GM19328 (cell line): ENCODE measurements at regions not wholly inside any gene's neighbourhood (a gene's known extent, or its start where the extent isn't known, plus 50 kb on each side); places are given as distances from the start of the nearest gene placed in this dataset.

Experiments
- ATAC-seq: cut with Tn5 transposase; IDR thresholded peaks from one replicate; pipeline ENCODE4 v1.9.1; 2021; ENCODE audit warnings: mild to moderate bottlenecking, moderate library complexity; ENCODE audit not compliant: unreplicated experiment

DNA sequence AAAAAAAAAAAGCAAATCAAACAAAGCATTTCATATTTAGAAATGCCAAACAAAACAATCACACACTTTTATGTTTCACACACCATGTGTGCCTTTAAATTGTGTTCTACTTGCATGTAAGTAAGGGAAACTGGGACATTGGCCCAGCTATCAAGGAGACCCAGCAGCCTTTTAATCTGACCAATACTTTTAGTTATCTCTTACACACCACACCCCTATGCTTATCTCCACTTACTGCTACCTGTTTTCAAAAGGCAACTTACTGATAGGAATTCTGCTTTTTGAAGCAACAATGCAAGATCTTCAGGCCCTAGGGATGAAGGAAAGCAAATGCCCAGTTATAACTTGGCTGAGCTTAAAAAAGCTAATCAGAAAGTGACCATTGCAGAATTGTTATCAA lies 1244.8 kb upstream of the SORCS1 start:
- ATAC-seq, result no peak

DNA sequence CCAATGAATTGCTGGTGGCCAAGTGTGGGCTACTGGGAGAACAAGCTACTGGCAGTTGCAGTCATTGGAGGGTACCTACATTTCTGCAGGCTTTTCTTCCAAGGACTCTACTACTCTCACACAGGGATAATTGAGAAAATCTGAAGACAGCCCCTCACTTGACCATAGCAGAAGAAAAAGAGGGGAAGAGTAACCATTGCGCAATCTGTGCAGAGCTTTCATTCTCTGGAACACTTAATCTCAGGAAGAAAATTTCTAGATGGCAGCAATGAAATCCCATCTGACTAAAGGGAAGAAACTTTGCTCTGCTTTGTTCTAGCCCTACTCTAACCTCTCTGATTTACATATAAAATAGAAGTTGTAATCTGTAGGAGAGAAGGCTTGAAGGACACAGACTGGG lies 1239.6 kb upstream of the SORCS1 start:
- ATAC-seq, result no peak

DNA sequence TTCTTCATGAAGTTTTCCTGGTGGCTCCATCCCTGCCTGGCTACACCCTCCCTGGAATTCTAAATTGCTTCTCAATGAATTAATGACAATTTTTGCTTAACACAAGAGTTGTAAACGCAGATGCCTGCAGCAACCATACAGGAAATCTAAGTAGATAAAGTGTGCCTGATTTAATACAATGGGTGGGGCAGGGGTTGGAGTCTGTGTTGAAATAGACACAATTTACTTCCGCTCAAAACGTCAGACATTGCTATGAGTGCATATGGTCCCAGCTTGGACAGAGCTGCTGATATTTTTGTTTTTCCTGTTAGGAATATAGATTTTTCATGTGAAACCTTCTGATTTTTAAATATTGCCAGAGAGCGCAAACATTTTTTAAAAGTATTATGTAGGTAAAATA lies 1235.0 kb upstream of the SORCS1 start:
- no peak for ATAC-seq

DNA sequence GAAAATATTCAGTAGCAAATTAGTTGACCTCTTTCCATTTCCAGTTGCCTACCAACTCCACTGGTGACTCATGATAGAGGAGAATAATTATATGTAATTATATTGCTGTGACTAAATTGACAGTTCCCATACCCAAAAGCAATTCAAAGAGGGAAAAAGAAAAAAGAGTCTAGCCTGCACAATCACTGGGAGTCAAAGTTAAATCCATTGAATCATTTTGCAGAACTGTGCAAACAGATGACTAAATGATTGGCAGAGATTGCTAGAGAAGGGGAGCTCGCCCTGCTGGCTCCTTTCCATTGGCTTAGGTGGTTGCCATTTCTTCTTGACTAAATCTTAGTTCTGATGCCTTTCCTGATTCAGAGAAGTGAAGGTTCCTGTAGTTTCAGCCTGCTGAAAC lies 1228.6 kb upstream of the SORCS1 start:
- no peak for ATAC-seq

DNA sequence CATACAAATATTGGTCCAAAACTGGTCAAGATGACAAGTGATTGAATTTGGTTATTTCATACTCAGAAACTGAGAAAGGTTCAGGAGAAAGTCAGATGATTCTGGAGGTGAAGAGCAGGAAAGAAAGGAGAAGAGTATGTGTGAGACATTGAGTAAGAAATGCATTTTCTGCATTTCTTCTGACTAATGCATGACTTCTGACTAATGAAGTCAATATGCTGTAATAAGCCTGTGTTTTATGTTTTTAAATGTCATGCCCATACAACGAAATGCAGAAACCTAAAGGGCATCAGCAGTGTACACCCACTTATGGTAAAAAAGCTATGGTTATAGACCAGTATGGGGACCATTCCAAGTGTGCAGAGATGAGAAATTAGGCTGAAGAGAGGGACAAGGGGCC lies 1227.8 kb upstream of the SORCS1 start:
- no peak for ATAC-seq

DNA sequence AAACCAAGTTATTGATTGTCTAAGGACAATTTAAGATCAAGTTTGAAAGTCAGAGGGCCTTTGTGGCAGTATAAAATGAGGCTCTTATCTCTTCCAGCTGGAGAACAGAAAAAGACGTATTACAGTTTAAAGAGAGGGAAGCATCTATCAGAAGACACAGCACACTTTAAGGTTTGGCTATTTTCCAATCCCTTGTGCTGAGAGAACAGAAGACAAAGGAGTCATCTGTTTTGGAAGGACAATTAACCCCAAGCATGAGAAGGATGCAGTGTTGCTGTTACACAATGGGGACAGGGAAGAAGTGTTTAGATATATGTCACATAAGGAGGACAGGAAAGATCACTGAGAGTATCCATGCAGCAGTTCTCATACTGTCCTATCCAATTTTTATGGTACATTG lies 1224.2 kb upstream of the SORCS1 start:
- ATAC-seq, result no peak

DNA sequence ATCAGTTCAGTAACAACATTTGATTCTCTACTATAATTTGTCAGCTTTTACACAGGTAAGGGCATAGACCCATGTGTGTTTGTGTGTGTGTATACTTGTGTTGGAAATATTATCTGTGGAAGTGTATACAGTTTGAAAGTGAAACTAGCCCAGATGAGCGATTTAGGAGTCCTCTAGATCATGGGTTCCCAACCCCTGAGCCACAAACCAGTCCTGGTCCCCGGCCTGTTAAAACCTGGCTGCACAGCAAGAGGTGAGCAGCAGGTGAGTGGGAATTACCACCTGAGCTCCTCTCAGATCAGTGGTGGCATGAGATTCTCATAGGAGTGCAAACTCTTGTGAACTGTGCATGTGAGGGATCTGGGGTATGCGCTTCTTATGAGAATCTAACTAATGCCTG lies 1221.5 kb upstream of the SORCS1 start:
- ATAC-seq, result no peak

DNA sequence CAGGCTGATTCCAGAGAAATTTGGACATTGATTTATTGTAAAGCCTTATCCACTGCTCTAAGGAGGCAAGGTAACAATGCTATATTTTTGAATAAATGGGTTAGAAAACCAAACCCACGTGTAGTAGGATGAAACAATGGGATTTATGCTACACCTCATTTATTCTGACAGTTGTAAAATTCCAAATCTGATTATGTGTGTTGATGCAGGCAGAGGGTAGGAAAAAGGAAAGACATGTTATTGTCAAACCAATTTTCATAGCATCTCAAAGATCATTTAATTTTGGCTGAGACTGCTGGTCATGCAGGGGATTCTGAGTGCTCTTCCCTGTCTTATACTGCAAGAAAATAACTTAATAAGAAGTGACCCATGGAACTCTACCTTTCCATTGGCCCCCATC lies 1219.9 kb upstream of the SORCS1 start:
- no peak for ATAC-seq

DNA sequence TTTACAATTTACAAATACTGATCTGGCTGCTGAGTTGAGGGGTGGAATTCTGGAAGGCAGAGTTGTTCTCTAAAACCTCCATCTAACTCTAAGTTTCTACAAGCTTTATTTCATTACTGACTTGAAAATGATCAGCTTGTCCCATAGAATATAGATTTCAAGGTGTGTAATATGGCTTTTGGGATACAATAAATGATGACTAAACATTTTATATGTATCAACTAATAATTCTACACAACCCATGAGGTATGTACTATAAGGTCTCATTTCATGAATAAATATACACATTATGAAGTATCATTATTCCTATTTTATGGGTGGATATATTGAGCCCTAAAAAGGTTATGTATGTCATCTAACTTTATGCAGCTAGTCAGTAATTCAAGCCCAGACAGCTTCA lies 1214.3 kb upstream of the SORCS1 start:
- ATAC-seq, result no peak

DNA sequence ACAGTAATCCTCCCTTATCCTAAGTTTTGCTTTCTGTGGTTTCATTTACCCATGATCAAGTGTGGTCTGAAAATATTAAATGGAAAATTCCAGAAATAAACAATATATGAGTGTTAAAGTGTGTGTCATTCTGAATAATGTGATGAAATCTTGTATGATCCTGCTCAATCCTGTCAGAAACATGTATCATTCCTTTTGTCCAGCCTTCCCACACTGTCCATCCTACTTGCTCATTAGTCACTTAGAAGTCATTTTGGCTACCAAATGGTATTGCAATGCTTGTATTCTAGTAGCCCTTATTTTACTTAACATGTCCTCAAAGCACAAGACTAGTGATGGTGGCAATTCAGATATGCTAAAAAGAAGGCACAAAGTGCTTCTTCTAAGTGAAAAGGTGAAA lies 1211.2 kb upstream of the SORCS1 start:
- ATAC-seq, result no peak

DNA sequence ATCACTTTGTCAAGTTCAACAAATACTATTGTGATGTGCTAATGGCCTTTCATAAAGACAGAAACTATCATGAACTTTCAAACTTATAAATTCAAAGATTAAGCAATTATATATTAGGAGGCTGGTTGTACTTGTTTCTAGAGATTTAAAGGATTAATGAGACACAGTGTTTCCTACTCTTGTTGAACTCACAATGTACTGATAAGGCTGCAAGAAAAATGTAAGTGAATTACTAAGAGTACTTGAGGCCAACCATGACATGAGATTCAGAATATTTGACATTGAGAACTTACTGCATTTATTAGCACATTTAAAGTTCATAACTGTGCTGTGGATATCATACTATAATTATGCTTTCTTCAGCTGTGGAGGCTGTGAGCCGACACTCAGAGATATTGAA lies 1210.5 kb upstream of the SORCS1 start:
- no peak for ATAC-seq

DNA sequence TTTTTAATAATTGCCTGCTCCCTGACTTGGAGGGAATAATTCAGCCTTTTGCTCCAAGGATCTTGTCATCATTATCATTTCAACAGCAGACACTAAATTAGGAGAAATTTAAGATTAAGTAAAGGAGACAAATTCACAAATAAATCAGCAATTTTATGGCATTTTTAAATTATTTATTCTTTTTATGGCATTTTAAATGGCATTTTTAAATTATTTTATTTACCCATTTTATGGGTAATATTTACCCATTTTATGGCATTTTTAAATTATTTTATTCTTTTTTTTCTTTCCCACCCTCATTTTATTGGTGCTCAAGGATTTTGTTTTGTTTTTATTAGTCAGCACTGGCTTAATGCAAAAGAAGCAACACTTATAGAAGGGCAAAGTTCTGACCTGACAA lies 1201.0 kb upstream of the SORCS1 start:
- no peak for ATAC-seq

DNA sequence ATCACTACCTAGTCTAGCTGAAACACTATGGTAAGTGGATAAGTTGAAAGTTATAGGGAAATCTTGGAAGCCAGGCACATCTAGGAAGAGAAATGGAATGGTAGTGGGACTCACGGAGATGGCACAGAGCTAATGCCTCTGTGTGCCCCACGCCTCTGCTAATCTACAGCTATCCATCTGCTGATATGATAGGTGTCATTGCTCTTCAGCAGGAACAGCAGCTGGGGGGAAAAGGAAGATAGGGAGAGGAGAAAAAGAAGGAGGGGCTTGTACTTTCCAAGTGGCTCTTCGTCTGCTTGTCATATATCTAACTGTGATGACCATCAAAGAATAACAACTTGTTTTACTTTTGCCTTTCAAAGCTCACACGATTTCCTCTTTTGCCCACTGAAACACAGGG lies 1199.1 kb upstream of the SORCS1 start:
- no peak for ATAC-seq

DNA sequence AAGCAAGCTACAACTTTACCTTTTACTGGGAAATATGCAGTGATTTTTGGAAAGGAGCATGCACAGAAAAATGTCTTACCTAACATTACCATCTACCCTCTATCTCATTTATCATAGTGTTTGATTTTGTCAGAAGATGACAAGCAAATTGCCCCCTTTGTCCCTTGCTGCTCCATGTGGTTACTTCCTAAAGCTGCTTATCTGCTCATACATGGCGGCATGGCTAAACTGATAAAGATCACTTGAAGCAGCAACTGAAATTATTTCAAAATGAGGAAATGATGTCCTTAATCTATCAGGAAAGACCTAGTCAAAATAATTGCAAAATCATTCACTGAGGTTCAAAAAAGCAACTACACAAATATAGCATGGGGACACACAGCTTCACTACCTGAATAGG lies 1198.5 kb upstream of the SORCS1 start:
- ATAC-seq, result no peak

DNA sequence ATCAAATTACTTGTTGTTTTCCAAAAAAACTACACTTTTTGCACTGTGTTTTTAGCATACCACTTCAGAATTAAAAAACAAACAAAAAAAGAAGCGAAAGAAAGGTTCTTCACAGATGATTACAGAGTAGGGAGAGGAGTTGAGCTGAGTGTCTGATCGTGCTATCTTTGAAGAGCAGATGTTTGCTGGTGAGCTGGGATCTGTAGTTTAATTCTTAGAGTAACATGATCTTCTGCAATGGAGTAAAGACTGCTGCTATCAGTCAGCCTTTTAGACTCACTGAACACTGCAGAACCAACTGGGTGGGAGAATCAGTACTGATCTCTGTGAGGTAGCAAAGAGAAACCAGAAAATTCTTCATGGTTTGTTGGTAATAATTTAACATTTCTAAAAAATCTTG lies 1197.8 kb upstream of the SORCS1 start:
- no peak for ATAC-seq

DNA sequence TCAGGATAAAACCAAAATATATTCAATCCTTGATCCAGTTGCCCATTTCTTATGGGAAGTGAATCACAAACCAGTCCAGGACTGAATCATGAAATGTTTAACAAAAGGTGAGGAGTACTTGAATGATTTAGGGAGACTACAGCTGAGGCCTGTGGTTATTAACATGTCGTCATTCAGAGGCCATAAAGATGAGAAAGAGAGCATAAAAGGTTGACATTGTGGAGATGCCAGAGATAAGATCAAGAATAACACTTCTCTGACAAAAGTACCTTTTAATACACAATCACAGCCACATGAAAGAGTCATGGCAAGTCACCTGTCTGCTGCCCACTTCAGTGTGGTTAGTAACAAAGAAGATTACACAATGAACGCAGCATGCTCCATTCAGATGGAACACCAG lies 1195.7 kb upstream of the SORCS1 start:
- no peak for ATAC-seq

DNA sequence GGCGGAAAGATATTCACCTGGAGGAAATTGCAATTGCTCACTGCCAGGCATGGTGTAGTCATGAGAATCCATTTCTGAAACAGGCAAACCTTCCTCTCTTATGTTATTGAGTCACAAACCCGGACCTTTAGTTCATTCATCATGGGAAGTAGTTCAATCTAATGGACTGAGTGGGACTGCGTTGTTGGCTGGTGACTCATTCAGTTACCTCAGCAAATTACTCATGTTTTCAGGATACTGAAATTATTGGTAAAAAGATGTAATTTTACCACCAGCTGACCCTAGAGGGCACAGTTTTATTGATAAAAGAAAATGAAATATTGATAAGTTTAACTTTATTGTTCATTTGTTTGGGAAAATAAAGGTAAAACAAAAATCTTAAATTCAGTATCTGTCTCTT lies 1194.4 kb upstream of the SORCS1 start:
- ATAC-seq, result no peak

DNA sequence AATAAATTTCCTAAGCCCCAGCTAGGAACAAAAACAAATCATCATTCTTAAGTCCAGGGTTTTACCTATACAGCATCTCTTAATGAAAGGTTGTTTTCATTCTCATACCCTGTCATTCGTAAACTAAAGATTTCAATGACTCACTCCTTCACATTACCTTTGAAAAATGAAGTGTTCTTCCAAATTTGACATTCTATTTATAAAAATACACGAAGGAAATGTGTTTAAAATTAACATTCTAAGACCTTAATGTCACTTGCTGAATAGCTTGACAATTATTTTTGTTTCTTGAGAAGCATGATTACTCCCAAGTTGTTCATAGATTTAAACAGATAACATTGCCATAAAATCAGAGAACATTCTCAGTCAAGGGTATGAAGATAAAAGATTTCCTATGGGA lies 1188.3 kb upstream of the SORCS1 start:
- no peak for ATAC-seq

DNA sequence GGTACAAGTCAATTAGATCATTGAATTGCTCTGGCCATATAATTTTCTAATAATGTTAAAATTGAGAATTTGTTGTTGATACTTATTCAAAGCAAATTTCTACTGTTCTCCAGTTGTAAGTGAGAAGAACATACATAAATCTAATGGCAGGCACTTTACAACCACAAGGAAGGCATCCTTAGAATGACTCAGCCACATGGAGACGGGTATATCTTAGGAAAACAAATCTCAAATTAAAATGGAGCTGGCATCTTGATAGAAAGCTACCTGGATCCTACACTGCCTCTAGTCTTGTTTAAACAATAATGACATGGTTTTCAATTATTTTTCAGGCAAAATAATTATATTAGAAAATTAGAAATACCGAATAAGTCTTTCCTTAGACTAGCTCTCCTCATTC lies 1183.7 kb upstream of the SORCS1 start:
- ATAC-seq, result no peak

DNA sequence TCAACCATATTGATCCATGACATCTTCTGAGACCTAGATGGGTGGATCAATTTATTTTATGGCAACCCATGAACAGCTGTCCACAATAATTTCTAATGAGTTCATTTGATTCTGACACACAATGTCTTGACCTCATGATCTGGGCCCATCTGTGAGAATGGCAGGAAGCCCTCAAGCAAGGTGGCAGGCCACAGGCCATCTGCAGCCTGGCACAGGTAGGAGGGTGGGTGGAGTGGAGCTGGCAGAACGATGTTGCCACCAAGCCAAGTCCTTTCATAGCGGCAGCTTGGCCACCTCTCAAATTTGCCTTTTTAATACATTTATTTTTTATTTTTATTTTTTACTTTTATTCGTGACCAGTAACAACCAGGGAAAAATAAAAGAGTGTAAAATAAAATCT lies 1181.6 kb upstream of the SORCS1 start:
- ATAC-seq, result no peak

DNA sequence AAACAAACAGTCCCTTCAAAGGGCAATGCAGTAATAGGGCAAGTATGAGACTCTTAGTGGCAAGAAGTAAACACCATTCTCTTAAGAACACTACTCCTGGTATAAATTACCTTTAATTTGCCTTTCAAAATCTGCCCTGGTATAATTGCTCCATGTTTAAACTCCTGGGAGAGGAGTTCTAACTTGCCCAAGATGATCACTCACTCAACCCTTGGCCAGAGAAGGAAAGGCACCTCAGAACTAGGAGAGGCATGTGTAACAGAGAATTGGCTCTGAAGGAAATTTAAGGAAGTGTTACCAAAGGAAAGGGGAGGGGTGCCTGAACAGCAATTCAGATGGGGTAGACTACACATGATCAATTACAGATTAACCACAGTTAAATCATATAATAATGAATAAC lies 1173.6 kb upstream of the SORCS1 start:
- ATAC-seq, result no peak

DNA sequence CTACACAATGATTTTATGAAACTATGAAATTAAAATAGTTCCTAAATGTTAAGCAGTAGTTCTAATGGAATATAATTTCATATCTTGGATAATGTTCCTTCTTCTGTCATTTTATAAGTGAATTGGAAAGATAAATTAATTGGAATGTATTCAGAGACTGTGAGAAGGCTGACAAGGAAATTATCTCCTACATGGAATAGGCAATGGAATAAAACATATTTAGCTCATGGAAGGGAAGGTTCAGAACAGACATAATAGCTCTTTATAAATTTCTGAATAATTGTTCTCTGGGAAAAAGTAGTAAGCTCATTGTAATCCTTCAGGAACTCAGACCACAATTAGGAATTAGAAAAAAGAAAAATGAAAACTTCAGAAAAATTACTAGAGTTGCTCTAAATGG lies 1172.3 kb upstream of the SORCS1 start:
- no peak for ATAC-seq

DNA sequence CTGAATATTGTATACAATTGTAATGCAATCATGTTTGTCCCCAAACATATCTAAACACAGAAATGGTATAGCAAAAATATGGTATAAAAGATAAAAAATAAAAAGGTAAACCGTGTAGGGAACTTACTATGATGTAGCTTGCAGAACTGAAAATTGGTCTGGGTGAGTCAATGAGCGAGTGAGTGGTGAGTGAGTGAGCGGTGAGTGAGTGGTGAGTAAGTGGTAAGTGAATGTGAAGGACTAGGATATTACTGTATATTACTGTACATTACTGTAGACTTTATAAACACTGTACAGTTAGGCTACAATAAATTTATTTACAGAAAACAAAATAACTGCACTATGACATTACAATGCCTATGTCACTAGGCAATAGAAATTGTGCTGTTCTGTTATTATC lies 1163.2 kb upstream of the SORCS1 start:
- ATAC-seq, result no peak

DNA sequence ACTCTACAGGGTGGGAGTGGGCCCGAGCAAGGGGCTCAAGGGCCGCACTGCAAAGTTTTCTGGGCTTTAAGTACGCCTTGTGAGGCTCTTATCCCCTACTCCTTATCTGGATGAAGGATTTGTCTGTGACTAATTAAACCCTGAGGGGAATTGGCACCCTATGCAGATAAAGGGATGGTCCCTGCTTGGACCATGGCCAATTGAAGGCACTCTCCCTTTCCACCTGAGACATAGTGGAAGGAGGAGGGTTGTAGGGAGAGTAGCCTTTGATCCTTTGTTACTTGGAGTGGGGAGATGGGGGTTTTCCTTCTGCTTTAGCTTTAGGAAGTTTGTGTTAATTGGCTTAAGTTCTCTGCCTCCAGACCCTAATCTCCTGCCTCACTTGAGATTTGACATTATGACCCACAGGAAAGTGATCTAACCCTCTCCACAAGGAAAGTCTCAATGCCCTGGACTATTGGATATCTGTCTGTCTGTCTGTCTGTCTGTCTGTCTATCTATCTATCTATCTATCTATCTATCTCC lies 1158.8 kb upstream of the SORCS1 start:
- ATAC-seq, result no peak
